ENCODE measurements at regions not wholly inside any gene's neighbourhood (a gene's known extent, or its start where the extent isn't known, plus 50 kb on each side); places are given as distances from the start of the nearest gene placed in this dataset.

GRCh38 chr2:103785432-103785831 lies 1023.6 kb downstream of the TMEM182 start:
- H3K36me3 ChIP-seq (ENCODE audit: insufficient read depth, low read length), result no peaks in the 10 kb centered on the region
- no peaks in the 10 kb centered on the region for H3K4me1 ChIP-seq (ENCODE audit: insufficient read depth, low read length)
- H3K4me3 ChIP-seq (ENCODE audit: low read depth in 1 of 2, low read length in 2 of 2), result no peak overlapping the region
- H3K9me3 ChIP-seq (ENCODE audit: low read length), result no peaks in the 10 kb centered on the region
- no peak overlapping the region for H3K9ac ChIP-seq (ENCODE audit: low read length)
- H3K27ac ChIP-seq (ENCODE audit: low read depth, low read length), result no peak overlapping the region
- H3K27me3 ChIP-seq (ENCODE audit: control insufficient read depth in 1 of 2, insufficient read depth in 2 of 2, low read length in 2 of 2), result no peaks in the 10 kb centered on the region

- no peaks in the 10 kb centered on the region for H3K4me1 ChIP-seq (ENCODE audit: insufficient read depth, low read length)
- no peak overlapping the region for H3K9ac ChIP-seq (ENCODE audit: low read length)
- no peak overlapping the region for H3K27ac ChIP-seq (ENCODE audit: low read depth, low read length)
- H3K9me3 ChIP-seq (ENCODE audit: low read length), result no peaks in the 10 kb centered on the region
- H3K4me3 ChIP-seq (ENCODE audit: low read depth in 1 of 2, low read length in 2 of 2), result no peak overlapping the region
- H3K36me3 ChIP-seq (ENCODE audit: insufficient read depth, low read length), result no peaks in the 10 kb centered on the region
- no peaks in the 10 kb centered on the region for H3K27me3 ChIP-seq (ENCODE audit: control insufficient read depth in 1 of 2, insufficient read depth in 2 of 2, low read length in 2 of 2)
Measured at GRCh38 chr2:103785956-103786355, 1024.1 kb downstream of the TMEM182 start.

GRCh38 chr2:103788389-103788788 lies 1026.6 kb downstream of the TMEM182 start:
- Histone ChIP-seq H3K36me3 (ENCODE audit: insufficient read depth, low read length) (no peaks in the 10 kb centered on the region), H3K4me3 (ENCODE audit: low read depth in 1 of 2, low read length in 2 of 2) (no peak overlapping the region), H3K9me3 (ENCODE audit: low read length) (no peaks in the 10 kb centered on the region), H3K27ac (ENCODE audit: low read depth, low read length) (no peak overlapping the region), H3K27me3 (ENCODE audit: control insufficient read depth in 1 of 2, insufficient read depth in 2 of 2, low read length in 2 of 2) (no peaks in the 10 kb centered on the region), H3K4me1 (ENCODE audit: insufficient read depth, low read length) (no peaks in the 10 kb centered on the region), H3K9ac (ENCODE audit: low read length) (no peak overlapping the region)

GRCh38 chr2:103788951-103789350 lies 1027.1 kb downstream of the TMEM182 start:
- Histone ChIP-seq H3K36me3 (ENCODE audit: insufficient read depth, low read length) (no peaks in the 10 kb centered on the region), H3K9ac (ENCODE audit: low read length) (no peak overlapping the region), H3K4me1 (ENCODE audit: insufficient read depth, low read length) (no peaks in the 10 kb centered on the region), H3K27ac (ENCODE audit: low read depth, low read length) (no peak overlapping the region), H3K9me3 (ENCODE audit: low read length) (no peaks in the 10 kb centered on the region), H3K27me3 (ENCODE audit: control insufficient read depth in 1 of 2, insufficient read depth in 2 of 2, low read length in 2 of 2) (no peaks in the 10 kb centered on the region), H3K4me3 (ENCODE audit: low read depth in 1 of 2, low read length in 2 of 2) (no peak overlapping the region)

GRCh38 chr2:103789381-103790095 lies 1027.7 kb downstream of the TMEM182 start:
- Histone ChIP-seq H3K9ac (ENCODE audit: low read length) (no peak overlapping the region), H3K27me3 (ENCODE audit: control insufficient read depth in 1 of 2, insufficient read depth in 2 of 2, low read length in 2 of 2) (no peaks in the 10 kb centered on the region), H3K9me3 (ENCODE audit: low read length) (no peaks in the 10 kb centered on the region), H3K36me3 (ENCODE audit: insufficient read depth, low read length) (no peaks in the 10 kb centered on the region), H3K27ac (ENCODE audit: low read depth, low read length) (no peak overlapping the region), H3K4me1 (ENCODE audit: insufficient read depth, low read length) (no peaks in the 10 kb centered on the region), H3K4me3 (ENCODE audit: low read depth in 1 of 2, low read length in 2 of 2) (no peak overlapping the region)

- no peaks in the 10 kb centered on the region for H3K27me3 ChIP-seq (ENCODE audit: control insufficient read depth in 1 of 2, insufficient read depth in 2 of 2, low read length in 2 of 2)
- H3K9ac ChIP-seq (ENCODE audit: low read length), result no peak overlapping the region
- no peaks in the 10 kb centered on the region for H3K9me3 ChIP-seq (ENCODE audit: low read length)
- H3K36me3 ChIP-seq (ENCODE audit: insufficient read depth, low read length), result no peaks in the 10 kb centered on the region
- H3K27ac ChIP-seq (ENCODE audit: low read depth, low read length), result no peak overlapping the region
- H3K4me3 ChIP-seq (ENCODE audit: low read depth in 1 of 2, low read length in 2 of 2), result no peak overlapping the region
- H3K4me1 ChIP-seq (ENCODE audit: insufficient read depth, low read length), result no peaks in the 10 kb centered on the region
Measured at GRCh38 chr2:103792042-103792441, 1030.2 kb downstream of the TMEM182 start.

- Histone ChIP-seq H3K36me3 (ENCODE audit: insufficient read depth, low read length) (no peaks in the 10 kb centered on the region), H3K4me3 (ENCODE audit: low read depth in 1 of 2, low read length in 2 of 2) (no peak overlapping the region), H3K9me3 (ENCODE audit: low read length) (no peaks in the 10 kb centered on the region), H3K9ac (ENCODE audit: low read length) (no peak overlapping the region), H3K4me1 (ENCODE audit: insufficient read depth, low read length) (no peaks in the 10 kb centered on the region), H3K27me3 (ENCODE audit: control insufficient read depth in 1 of 2, insufficient read depth in 2 of 2, low read length in 2 of 2) (no peaks in the 10 kb centered on the region), H3K27ac (ENCODE audit: low read depth, low read length) (no peak overlapping the region)
Measured at GRCh38 chr2:103798291-103798690, 1036.5 kb downstream of the TMEM182 start.

- H3K27ac ChIP-seq (ENCODE audit: low read depth, low read length), result no peak overlapping the region
- H3K9me3 ChIP-seq (ENCODE audit: low read length), result no peaks in the 10 kb centered on the region
- H3K4me1 ChIP-seq (ENCODE audit: insufficient read depth, low read length), result no peaks in the 10 kb centered on the region
- no peaks in the 10 kb centered on the region for H3K27me3 ChIP-seq (ENCODE audit: control insufficient read depth in 1 of 2, insufficient read depth in 2 of 2, low read length in 2 of 2)
- H3K4me3 ChIP-seq (ENCODE audit: low read depth in 1 of 2, low read length in 2 of 2), result no peak overlapping the region
- no peaks in the 10 kb centered on the region for H3K36me3 ChIP-seq (ENCODE audit: insufficient read depth, low read length)
- no peak overlapping the region for H3K9ac ChIP-seq (ENCODE audit: low read length)
Measured at GRCh38 chr2:103804013-103804412, 1042.2 kb downstream of the TMEM182 start.

GRCh38 chr2:103805746-103806145 lies 1043.9 kb downstream of the TMEM182 start:
- Histone ChIP-seq H3K36me3 (ENCODE audit: insufficient read depth, low read length) (no peaks in the 10 kb centered on the region), H3K4me1 (ENCODE audit: insufficient read depth, low read length) (no peaks in the 10 kb centered on the region), H3K4me3 (ENCODE audit: low read depth in 1 of 2, low read length in 2 of 2) (no peak overlapping the region), H3K27me3 (ENCODE audit: control insufficient read depth in 1 of 2, insufficient read depth in 2 of 2, low read length in 2 of 2) (no peaks in the 10 kb centered on the region), H3K9me3 (ENCODE audit: low read length) (no peaks in the 10 kb centered on the region), H3K9ac (ENCODE audit: low read length) (no peak overlapping the region), H3K27ac (ENCODE audit: low read depth, low read length) (no peak overlapping the region)

- Histone ChIP-seq H3K27me3 (ENCODE audit: control insufficient read depth in 1 of 2, insufficient read depth in 2 of 2, low read length in 2 of 2) (no peaks in the 10 kb centered on the region), H3K36me3 (ENCODE audit: insufficient read depth, low read length) (no peaks in the 10 kb centered on the region), H3K4me3 (ENCODE audit: low read depth in 1 of 2, low read length in 2 of 2) (no peak overlapping the region), H3K9ac (ENCODE audit: low read length) (no peak overlapping the region), H3K9me3 (ENCODE audit: low read length) (no peaks in the 10 kb centered on the region), H3K4me1 (ENCODE audit: insufficient read depth, low read length) (no peaks in the 10 kb centered on the region), H3K27ac (ENCODE audit: low read depth, low read length) (no peak overlapping the region)
Measured at GRCh38 chr2:103808814-103809213, 1045.1 kb upstream of the POU3F3 start.

- Histone ChIP-seq H3K27me3 (ENCODE audit: control insufficient read depth in 1 of 2, insufficient read depth in 2 of 2, low read length in 2 of 2) (no peaks in the 10 kb centered on the region), H3K27ac (ENCODE audit: low read depth, low read length) (no peak overlapping the region), H3K9me3 (ENCODE audit: low read length) (no peaks in the 10 kb centered on the region), H3K9ac (ENCODE audit: low read length) (no peak overlapping the region), H3K36me3 (ENCODE audit: insufficient read depth, low read length) (no peaks in the 10 kb centered on the region), H3K4me1 (ENCODE audit: insufficient read depth, low read length) (no peaks in the 10 kb centered on the region), H3K4me3 (ENCODE audit: low read depth in 1 of 2, low read length in 2 of 2) (no peak overlapping the region)
Measured at GRCh38 chr2:103809415-103809814, 1044.5 kb upstream of the POU3F3 start.

GRCh38 chr2:103809941-103810441 lies 1043.9 kb upstream of the POU3F3 start:
- Histone ChIP-seq H3K9me3 (ENCODE audit: low read length) (no peaks in the 10 kb centered on the region), H3K9ac (ENCODE audit: low read length) (no peak overlapping the region), H3K27me3 (ENCODE audit: control insufficient read depth in 1 of 2, insufficient read depth in 2 of 2, low read length in 2 of 2) (no peaks in the 10 kb centered on the region), H3K4me3 (ENCODE audit: low read depth in 1 of 2, low read length in 2 of 2) (no peak overlapping the region), H3K4me1 (ENCODE audit: insufficient read depth, low read length) (no peaks in the 10 kb centered on the region), H3K36me3 (ENCODE audit: insufficient read depth, low read length) (no peaks in the 10 kb centered on the region), H3K27ac (ENCODE audit: low read depth, low read length) (no peak overlapping the region)
